Brain microvascular endothelial cell (primary cell): ENCODE measurements at regions not wholly inside any gene's neighbourhood (a gene's known extent, or its start where the extent isn't known, plus 50 kb on each side); places are given as distances from the start of the nearest gene placed in this dataset.

Source experiments
- DNase-seq: peaks from one replicate; pipeline ENCODE4 v3.0.0-alpha.2; 2020
- H3K27ac ChIP-seq: fragments of 250-450 bp; sonication (Bioruptor Pico); 2 replicates; pipeline ENCODE4 v1.5.1; 2020; ENCODE audit warnings: mild to moderate bottlenecking, moderate library complexity
- H3K27me3 ChIP-seq: fragments of 250-450 bp; sonication (Bioruptor Pico); replicated peaks from 2 replicates; pipeline ENCODE4 v1.5.1; 2020; ENCODE audit warnings: mild to moderate bottlenecking
- H3K36me3 ChIP-seq: fragments of 250-450 bp; sonication (Bioruptor Pico); replicated peaks from 2 replicates; pipeline ENCODE4 v1.5.1; 2020; ENCODE audit warnings: mild to moderate bottlenecking
- H3K4me3 ChIP-seq: 2 replicates; pipeline ENCODE4 v1.5.1; 2011; ENCODE audit warnings: low read depth, mild to moderate bottlenecking, control low read depth, low read length, moderate library complexity
- CTCF ChIP-seq: IDR thresholded peaks from 2 replicates; pipeline ENCODE4 v1.5.1; 2011; ENCODE audit warnings: low read depth, mild to moderate bottlenecking, moderate library complexity, low read length, control low read depth, inconsistent platforms; ENCODE audit errors: missing control alignments
- in situ Hi-C: cut with HindIII; loops from 2 replicates; pipeline ENCODE4 v1.10.0; 2017; ENCODE audit warnings: low sequenced_read_pairs, low pct_ligation_motif_present

- no peak for DNase-seq
- H3K27ac ChIP-seq, result no peak overlapping the region
- no peaks in the 10 kb centered on the region for H3K27me3 ChIP-seq
- no peaks in the 10 kb centered on the region for H3K36me3 ChIP-seq
- no peak overlapping the region for H3K4me3 ChIP-seq
- in situ Hi-C loops, result no loop called here
- TF ChIP-seq CTCF, result no peak
These were observed 178.7 kb upstream of the RSPO3 start for GRCh38 chr6:126939784-126940183.

- Histone ChIP-seq H3K27me3 (no peaks in the 10 kb centered on the region), H3K27ac (no peak overlapping the region), H3K4me3 (no peak overlapping the region), H3K36me3 (no peaks in the 10 kb centered on the region)
- TF ChIP-seq CTCF, result no peak
- no peak for DNase-seq
- in situ Hi-C loops, result no loop called here
These were observed 176.7 kb upstream of the RSPO3 start for GRCh38 chr6:126941751-126942150.

- DNase-seq, result no peak
- no peaks in the 10 kb centered on the region for H3K36me3 ChIP-seq
- in situ Hi-C loops, result no loop called here
- no peak for TF ChIP-seq CTCF
- no peaks in the 10 kb centered on the region for H3K27me3 ChIP-seq
- H3K4me3 ChIP-seq, result no peak overlapping the region
- H3K27ac ChIP-seq, result no peak overlapping the region
These were observed 174.0 kb upstream of the RSPO3 start for GRCh38 chr6:126944512-126944911.

- no peak overlapping the region for H3K27ac ChIP-seq
- no peak overlapping the region for H3K4me3 ChIP-seq
- no peaks in the 10 kb centered on the region for H3K36me3 ChIP-seq
- no peak for DNase-seq
- in situ Hi-C loops, result no loop called here
- TF ChIP-seq CTCF, result no peak
- H3K27me3 ChIP-seq, result no peaks in the 10 kb centered on the region
These were observed 173.3 kb upstream of the RSPO3 start for GRCh38 chr6:126945150-126945685.

GRCh38 chr6:126945812-126946360 lies 172.6 kb upstream of the RSPO3 start:
- H3K4me3 ChIP-seq, result no peak overlapping the region
- no peak for DNase-seq
- H3K36me3 ChIP-seq, result no peaks in the 10 kb centered on the region
- no peak overlapping the region for H3K27ac ChIP-seq
- no peak for TF ChIP-seq CTCF
- in situ Hi-C loops, result no loop called here
- no peaks in the 10 kb centered on the region for H3K27me3 ChIP-seq

- no peaks in the 10 kb centered on the region for H3K27me3 ChIP-seq
- in situ Hi-C loops, result no loop called here
- H3K36me3 ChIP-seq, result no peaks in the 10 kb centered on the region
- no peak for TF ChIP-seq CTCF
- DNase-seq, result no peak
- no peak overlapping the region for H3K27ac ChIP-seq
- no peak overlapping the region for H3K4me3 ChIP-seq
These were observed 171.4 kb upstream of the RSPO3 start for GRCh38 chr6:126947070-126947469.
